Left ventricle myocardium inferior (tissue), 1 donor: ENCODE measurements at regions not wholly inside any gene's neighbourhood (a gene's known extent, or its start where the extent isn't known, plus 50 kb on each side); places are given as distances from the start of the nearest gene placed in this dataset.

ENCODE experiments used
- DNase-seq: peaks from one replicate; pipeline ENCODE4 v3.0.0-alpha.2; 2020
- H3K27ac ChIP-seq: fragments of 200-600 bp; replicated peaks from 2 replicates; pipeline ENCODE4 v1.8.0; 2021
- H3K27me3 ChIP-seq: fragments of 200-600 bp; 2 replicates; pipeline ENCODE4 v1.8.0; 2021; ENCODE audit warnings: low read depth
- H3K36me3 ChIP-seq: fragments of 200-600 bp; 2 replicates; pipeline ENCODE4 v1.8.0; 2021
- H3K4me1 ChIP-seq: fragments of 200-600 bp; 2 replicates; pipeline ENCODE4 v1.8.0; 2021
- H3K4me3 ChIP-seq: fragments of 200-600 bp; 2 replicates; pipeline ENCODE4 v1.8.0; 2021; ENCODE audit warnings: mild to moderate bottlenecking, moderate library complexity
- H3K9me3 ChIP-seq: fragments of 200-600 bp; replicated peaks from 2 replicates; pipeline ENCODE4 v1.8.0; 2021
- intact Hi-C: fragments of 100-400 bp; cut with micrococcal nuclease; formaldehyde crosslinking; loops from one replicate; pipeline ENCODE4 v1.11.0; 2022
- TF ChIP-seq, protein P1 (sequence below): fragments of 200-600 bp; IDR thresholded peaks from 2 replicates; pipeline ENCODE4 v1.8.0; 2021; ENCODE audit warnings: antibody characterized with exemption, mild to moderate bottlenecking, borderline replicate concordance
- donor health status: DM: no; HTN: yes; CAD: no; lungs with severe emphysema.

DNA sequence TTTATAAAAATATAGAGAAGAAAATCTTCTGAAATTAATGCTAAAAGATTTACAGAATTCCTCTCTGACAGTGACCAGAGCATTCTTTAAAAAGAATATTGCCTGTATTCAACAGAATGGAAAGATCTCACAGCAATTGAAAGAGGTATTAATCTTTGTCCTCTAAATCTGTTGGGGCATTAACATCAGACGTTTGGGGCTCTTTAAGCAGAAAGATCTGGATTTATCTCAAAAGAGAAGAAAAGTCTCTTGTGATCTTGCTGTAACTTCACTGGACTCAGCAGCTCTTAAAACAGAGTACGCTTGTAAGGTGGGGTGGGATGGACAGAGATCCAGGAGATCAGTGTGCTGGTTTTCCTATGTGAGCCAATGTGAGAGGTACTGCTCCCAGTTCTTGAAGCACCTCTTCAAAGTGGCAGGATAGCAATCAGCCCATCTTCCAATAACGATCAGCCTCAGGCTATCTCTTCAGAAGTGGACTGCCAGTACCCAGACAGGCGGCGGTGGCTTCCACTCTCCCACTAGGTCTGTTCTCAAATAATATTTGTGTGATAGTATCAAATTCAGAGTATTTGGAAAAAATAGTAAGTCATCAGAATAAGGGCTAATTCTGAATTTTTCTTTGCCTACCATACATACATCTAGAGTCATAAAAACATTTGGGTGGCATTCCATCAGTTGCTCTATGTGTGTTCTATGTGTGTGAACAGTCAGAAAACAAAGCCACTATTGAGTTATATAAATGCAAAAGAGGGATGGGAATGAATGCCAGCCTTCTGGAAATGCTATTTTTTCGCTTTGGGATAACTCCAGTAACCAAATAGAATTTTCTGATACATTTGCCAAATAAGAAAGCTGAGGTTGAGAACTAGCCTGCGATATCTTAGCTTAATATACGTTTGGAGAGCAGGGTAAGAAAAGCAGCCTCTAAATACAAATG lies 237.4 kb upstream of the RGS6 start:
- TF ChIP-seq, protein P1, sequence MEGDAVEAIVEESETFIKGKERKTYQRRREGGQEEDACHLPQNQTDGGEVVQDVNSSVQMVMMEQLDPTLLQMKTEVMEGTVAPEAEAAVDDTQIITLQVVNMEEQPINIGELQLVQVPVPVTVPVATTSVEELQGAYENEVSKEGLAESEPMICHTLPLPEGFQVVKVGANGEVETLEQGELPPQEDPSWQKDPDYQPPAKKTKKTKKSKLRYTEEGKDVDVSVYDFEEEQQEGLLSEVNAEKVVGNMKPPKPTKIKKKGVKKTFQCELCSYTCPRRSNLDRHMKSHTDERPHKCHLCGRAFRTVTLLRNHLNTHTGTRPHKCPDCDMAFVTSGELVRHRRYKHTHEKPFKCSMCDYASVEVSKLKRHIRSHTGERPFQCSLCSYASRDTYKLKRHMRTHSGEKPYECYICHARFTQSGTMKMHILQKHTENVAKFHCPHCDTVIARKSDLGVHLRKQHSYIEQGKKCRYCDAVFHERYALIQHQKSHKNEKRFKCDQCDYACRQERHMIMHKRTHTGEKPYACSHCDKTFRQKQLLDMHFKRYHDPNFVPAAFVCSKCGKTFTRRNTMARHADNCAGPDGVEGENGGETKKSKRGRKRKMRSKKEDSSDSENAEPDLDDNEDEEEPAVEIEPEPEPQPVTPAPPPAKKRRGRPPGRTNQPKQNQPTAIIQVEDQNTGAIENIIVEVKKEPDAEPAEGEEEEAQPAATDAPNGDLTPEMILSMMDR = no peak
- intact Hi-C loops = no loop called here

DNA sequence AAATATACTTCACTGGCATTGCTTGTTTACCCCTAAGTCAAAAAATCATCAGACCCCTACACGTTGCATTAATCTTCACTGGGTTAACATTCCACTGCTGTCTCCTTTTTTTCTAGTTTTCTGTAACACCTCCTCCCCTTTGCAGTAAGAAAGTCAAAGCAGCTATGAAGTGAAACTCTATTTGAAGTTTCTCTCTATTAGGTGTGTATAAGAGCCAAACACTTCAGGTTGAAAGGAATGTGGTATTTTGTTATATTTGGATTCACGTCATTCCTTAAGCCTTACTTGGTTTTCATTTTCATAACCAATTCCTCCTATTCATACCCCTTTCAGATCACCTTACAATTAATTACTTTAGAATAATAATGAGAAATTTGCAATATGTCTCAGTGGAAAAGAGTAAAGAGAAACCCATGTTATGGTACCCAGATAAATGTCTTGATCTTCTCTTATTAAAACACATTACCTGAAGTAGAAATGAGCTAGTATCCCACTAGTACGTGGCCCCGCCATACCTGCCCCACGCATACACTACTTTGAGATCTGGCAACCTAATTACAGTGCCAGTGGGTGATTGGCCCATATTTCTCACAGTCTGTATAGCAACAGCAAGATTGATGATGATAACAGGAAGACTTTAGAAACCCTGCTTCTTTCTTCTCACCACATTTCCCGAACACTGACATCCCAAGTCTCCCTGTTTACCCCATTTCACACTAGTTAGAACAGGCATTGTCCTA lies 236.4 kb upstream of the RGS6 start:
- Histone ChIP-seq H3K4me1 (no peaks in the 10 kb centered on the region), H3K27ac (no peak overlapping the region), H3K27me3 (no peaks in the 10 kb centered on the region), H3K36me3 (no peaks in the 10 kb centered on the region), H3K9me3 (no peaks in the 10 kb centered on the region), H3K4me3 (no peak overlapping the region)
- DNase-seq = no peak
- TF ChIP-seq, protein P1 = no peak
- intact Hi-C loops = no loop called here

More for the DNA sequence above, 237.4 kb upstream of the RGS6 start:
- Histone ChIP-seq H3K4me3 (no peak overlapping the region), H3K36me3 (peaks cover 5% of the 10 kb centered on the region), H3K9me3 (no peaks in the 10 kb centered on the region), H3K27ac (no peak overlapping the region), H3K4me1 (no peaks in the 10 kb centered on the region), H3K27me3 (no peaks in the 10 kb centered on the region)
- DNase-seq = no peak

DNA sequence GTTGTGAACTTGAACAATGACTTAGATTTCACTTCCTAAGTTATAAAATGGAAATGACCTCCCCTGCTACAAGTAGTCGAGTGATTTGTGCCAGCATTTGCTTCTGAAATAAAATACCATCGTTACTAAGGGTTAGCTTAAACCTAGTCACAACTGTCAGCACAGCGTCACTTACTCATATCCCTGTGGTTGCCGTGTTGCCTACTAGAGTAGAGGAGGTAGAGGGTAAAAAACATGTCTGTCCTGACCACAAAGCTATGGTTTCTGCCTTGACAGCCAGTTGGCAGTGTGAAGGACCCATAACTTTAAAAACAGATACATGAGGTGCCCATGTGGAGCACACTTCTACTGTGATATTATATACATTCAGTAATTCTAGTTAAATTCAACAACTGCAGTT lies 234.2 kb upstream of the RGS6 start:
- no peaks in the 10 kb centered on the region for H3K4me1 ChIP-seq
- no peaks in the 10 kb centered on the region for H3K9me3 ChIP-seq
- no peak overlapping the region for H3K27ac ChIP-seq
- intact Hi-C loops = no loop called here
- TF ChIP-seq, protein P1 = no peak
- H3K4me3 ChIP-seq = no peak overlapping the region
- H3K36me3 ChIP-seq = no peaks in the 10 kb centered on the region
- DNase-seq = no peak
- H3K27me3 ChIP-seq = no peaks in the 10 kb centered on the region

DNA sequence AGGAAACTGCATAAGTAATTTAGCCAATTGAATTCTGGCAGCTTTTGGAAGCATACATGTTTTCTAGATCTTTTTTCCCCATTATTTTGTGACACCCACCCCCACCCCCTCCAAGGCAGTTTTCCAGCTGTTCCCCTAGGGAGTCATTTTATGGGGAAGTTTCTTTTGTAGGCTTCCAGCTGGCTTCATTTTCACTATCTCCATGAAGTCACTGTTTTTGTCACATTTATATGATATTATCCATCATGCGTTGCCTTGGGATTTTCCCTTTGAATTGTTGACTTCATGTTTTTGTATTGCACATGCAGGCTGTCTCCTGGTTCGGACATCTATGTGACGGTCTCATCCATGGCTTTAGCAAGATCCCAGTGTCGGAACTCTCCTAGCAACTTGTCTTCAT lies 233.6 kb upstream of the RGS6 start:
- TF ChIP-seq, protein P1 = no peak
- Histone ChIP-seq H3K4me1 (peaks cover 4% of the 10 kb centered on the region), H3K36me3 (no peaks in the 10 kb centered on the region), H3K4me3 (no peak overlapping the region), H3K9me3 (no peaks in the 10 kb centered on the region), H3K27me3 (no peaks in the 10 kb centered on the region), H3K27ac (no peak overlapping the region)
- no peak for DNase-seq
- intact Hi-C loops = no loop called here

DNA sequence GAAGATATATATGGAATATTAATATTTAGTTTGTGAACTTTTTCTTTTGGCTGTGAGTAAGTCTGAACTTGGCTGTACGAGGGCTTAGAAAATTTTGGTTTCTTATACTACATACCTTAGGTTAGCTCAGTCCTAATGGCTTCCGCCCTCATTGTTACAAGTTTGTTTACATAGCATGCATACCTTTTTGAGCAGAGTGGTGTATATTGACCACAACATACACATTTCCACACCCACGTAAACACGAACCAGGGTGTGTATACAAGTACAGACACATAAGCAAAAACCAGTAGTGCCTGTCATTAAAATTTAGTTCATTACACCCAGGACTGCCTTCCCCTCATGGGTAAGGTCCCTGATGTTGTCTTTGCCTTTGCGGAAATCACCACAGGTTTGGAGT lies 230.2 kb upstream of the RGS6 start:
- no peaks in the 10 kb centered on the region for H3K27me3 ChIP-seq
- no peaks in the 10 kb centered on the region for H3K9me3 ChIP-seq
- DNase-seq = no peak
- intact Hi-C loops = no loop called here
- no peaks in the 10 kb centered on the region for H3K36me3 ChIP-seq
- H3K4me3 ChIP-seq = no peak overlapping the region
- peaks cover 4% of the 10 kb centered on the region for H3K4me1 ChIP-seq
- no peak overlapping the region for H3K27ac ChIP-seq
- TF ChIP-seq, protein P1 = no peak
